ENCODE measurements at regions not wholly inside any gene's neighbourhood (a gene's known extent, or its start where the extent isn't known, plus 50 kb on each side); places are given as distances from the start of the nearest gene placed in this dataset.

DNA sequence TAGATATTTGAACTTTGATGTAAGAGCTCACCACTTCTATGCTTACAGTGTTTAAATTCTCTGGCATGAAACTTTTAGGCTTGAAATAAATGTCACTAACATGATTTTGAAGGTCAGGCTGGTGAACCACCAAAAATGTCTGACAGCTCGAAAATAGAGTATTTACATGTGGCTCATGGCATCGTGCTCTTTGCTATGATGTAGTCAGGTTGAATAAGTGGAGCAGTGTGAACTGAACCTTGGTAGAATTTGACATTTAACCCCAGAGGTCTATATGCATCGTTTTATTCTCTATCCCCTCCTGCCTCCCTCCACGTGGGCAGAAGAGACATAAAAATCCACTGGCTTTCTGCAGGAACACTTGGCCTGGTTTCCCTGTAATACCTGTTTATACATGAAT is 369.7 kb upstream of the ATP2B1 start:
- H3K27me3 ChIP-seq (ENCODE audit: insufficient read depth, low read length, poor library complexity), result peaks cover 23% of the 10 kb centered on the region
- no peaks in the 10 kb centered on the region for H3K36me3 ChIP-seq (ENCODE audit: insufficient read depth, low read length)
- DNase-seq (no peak), ATAC-seq (ENCODE audit: insufficient read depth, low read depth) (no peak)
- H3K9me3 ChIP-seq (ENCODE audit: insufficient read depth, low read length, severe bottlenecking), result no peaks in the 10 kb centered on the region
- no peak overlapping the region for H3K27ac ChIP-seq (ENCODE audit: low read length)
- H3K9ac ChIP-seq (ENCODE audit: low read depth, low read length), result no peak overlapping the region
- H3K4me3 ChIP-seq (ENCODE audit: low read depth in 1 of 2, low read length in 2 of 2), result no peak overlapping the region
- peaks cover 20% of the 10 kb centered on the region for H3K4me1 ChIP-seq (ENCODE audit: insufficient read depth, low read length)
- no peaks in the 10 kb centered on the region for H3K79me2 ChIP-seq (ENCODE audit: insufficient read depth, low read length)
- no peak for TF ChIP-seq EZH2 (IDR thresholded peaks at IDR 0.05; ENCODE audit: borderline replicate concordance, low read depth, low read length, severe bottlenecking)
- TF ChIP-seq, protein P1, sequence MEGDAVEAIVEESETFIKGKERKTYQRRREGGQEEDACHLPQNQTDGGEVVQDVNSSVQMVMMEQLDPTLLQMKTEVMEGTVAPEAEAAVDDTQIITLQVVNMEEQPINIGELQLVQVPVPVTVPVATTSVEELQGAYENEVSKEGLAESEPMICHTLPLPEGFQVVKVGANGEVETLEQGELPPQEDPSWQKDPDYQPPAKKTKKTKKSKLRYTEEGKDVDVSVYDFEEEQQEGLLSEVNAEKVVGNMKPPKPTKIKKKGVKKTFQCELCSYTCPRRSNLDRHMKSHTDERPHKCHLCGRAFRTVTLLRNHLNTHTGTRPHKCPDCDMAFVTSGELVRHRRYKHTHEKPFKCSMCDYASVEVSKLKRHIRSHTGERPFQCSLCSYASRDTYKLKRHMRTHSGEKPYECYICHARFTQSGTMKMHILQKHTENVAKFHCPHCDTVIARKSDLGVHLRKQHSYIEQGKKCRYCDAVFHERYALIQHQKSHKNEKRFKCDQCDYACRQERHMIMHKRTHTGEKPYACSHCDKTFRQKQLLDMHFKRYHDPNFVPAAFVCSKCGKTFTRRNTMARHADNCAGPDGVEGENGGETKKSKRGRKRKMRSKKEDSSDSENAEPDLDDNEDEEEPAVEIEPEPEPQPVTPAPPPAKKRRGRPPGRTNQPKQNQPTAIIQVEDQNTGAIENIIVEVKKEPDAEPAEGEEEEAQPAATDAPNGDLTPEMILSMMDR (IDR thresholded peaks at IDR 0.05; ENCODE audit: borderline replicate concordance, extremely low read depth, low read length, poor library complexity, severe bottlenecking), result no peak
- H3K4me2 ChIP-seq (ENCODE audit: insufficient read depth, low read length), result no peak overlapping the region
- H2AFZ ChIP-seq (ENCODE audit: low read depth, low read length), result no peak overlapping the region
- H4K20me1 ChIP-seq (ENCODE audit: insufficient read depth, low read length), result no peaks in the 10 kb centered on the region

DNA sequence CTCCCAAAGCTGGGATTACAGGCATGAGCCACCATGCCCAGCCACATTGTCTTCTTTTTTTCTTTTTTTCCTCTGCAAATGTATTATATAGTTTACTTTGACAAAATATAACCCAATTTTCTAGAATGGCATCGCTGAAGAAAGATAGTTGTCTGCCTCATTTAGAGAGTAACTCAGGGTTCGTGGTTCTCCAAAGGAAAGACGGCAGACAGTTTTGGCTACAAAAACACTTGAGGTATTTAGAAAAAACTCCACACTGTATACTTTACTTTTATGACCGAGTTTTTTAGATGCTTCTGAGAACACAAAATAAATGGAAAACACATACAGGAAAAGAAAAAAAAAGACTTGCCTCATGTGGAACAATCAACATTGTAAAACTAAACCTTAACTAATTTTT is 369.1 kb upstream of the ATP2B1 start:
- no peaks in the 10 kb centered on the region for H4K20me1 ChIP-seq (ENCODE audit: insufficient read depth, low read length)
- H3K27ac ChIP-seq (ENCODE audit: low read length), result no peak overlapping the region
- no peaks in the 10 kb centered on the region for H3K36me3 ChIP-seq (ENCODE audit: insufficient read depth, low read length)
- H3K9me3 ChIP-seq (ENCODE audit: insufficient read depth, low read length, severe bottlenecking), result no peaks in the 10 kb centered on the region
- H3K4me1 ChIP-seq (ENCODE audit: insufficient read depth, low read length), result peaks cover 20% of the 10 kb centered on the region
- no peak for DNase-seq
- H3K79me2 ChIP-seq (ENCODE audit: insufficient read depth, low read length), result no peaks in the 10 kb centered on the region
- H3K4me2 ChIP-seq (ENCODE audit: insufficient read depth, low read length), result no peak overlapping the region
- no peak overlapping the region for H2AFZ ChIP-seq (ENCODE audit: low read depth, low read length)
- ATAC-seq (ENCODE audit: insufficient read depth, low read depth), result no peak
- H3K27me3 ChIP-seq (ENCODE audit: insufficient read depth, low read length, poor library complexity), result peaks cover 27% of the 10 kb centered on the region
- no peak for TF ChIP-seq EZH2 (IDR thresholded peaks at IDR 0.05; ENCODE audit: borderline replicate concordance, low read depth, low read length, severe bottlenecking)
- TF ChIP-seq, protein P1 (IDR thresholded peaks at IDR 0.05; ENCODE audit: borderline replicate concordance, extremely low read depth, low read length, poor library complexity, severe bottlenecking), result no peak
- no peak overlapping the region for H3K9ac ChIP-seq (ENCODE audit: low read depth, low read length)
- no peak overlapping the region for H3K4me3 ChIP-seq (ENCODE audit: low read depth in 1 of 2, low read length in 2 of 2)

DNA sequence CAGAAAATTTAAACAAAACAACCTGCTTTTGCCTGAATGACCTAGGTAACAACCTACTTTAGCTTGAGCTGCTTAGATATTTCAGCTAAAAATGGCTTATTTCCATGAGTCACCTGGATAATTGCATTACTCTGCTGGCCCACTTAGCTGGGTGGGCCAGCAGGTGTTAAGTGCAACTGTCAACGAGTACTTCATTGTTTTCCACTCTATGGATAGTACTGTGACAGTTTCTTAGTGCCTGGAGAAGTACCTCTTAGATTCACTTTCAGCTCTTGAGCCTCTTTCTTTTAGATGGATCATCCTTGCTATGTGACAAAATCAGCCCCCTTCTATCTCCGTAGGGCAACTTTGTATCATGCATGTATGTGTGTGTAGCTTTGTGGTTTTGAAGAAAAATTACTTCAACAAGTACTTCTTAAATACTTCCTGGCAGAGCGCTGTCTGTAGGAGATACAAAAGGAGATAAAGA is 368.2 kb upstream of the ATP2B1 start:
- Histone ChIP-seq H3K4me2 (ENCODE audit: insufficient read depth, low read length) (peak overlapping the region; percentile 37), H3K4me1 (ENCODE audit: insufficient read depth, low read length) (peaks cover 20% of the 10 kb centered on the region), H3K9me3 (ENCODE audit: insufficient read depth, low read length, severe bottlenecking) (no peaks in the 10 kb centered on the region), H4K20me1 (ENCODE audit: insufficient read depth, low read length) (no peaks in the 10 kb centered on the region), H3K4me3 (ENCODE audit: low read depth in 1 of 2, low read length in 2 of 2) (no peak overlapping the region), H3K27me3 (ENCODE audit: insufficient read depth, low read length, poor library complexity) (peaks cover 27% of the 10 kb centered on the region), H3K36me3 (ENCODE audit: insufficient read depth, low read length) (no peaks in the 10 kb centered on the region), H3K79me2 (ENCODE audit: insufficient read depth, low read length) (no peaks in the 10 kb centered on the region), H3K9ac (ENCODE audit: low read depth, low read length) (no peak overlapping the region), H3K27ac (ENCODE audit: low read length) (no peak overlapping the region), H2AFZ (ENCODE audit: low read depth, low read length) (no peak overlapping the region)
- ATAC-seq (ENCODE audit: insufficient read depth, low read depth) (peak; percentile 93), DNase-seq (peak; percentile 26)
- no peak for TF ChIP-seq EZH2 (IDR thresholded peaks at IDR 0.05; ENCODE audit: borderline replicate concordance, low read depth, low read length, severe bottlenecking)
- TF ChIP-seq, protein P1 (IDR thresholded peaks at IDR 0.05; ENCODE audit: borderline replicate concordance, extremely low read depth, low read length, poor library complexity, severe bottlenecking), result no peak

DNA sequence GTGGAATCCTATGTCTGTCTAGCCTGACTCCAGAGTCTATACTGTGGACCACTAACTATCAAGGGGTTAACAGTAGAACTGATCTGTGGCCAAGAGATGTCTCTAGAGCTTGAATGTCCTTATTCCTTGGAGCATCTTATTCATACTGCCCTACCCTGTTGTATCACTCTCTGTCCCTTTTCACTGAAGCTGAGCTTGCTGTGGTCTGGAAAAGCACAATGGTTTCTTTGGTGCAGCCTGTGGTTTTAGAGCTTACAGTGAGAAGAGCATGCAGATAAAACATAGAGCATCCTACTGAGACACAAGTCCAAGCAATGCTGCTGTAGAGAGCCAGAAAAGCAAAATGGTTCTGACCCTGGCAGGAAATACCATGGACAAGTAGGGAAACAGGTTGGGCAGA is 367.0 kb upstream of the ATP2B1 start:
- ATAC-seq (ENCODE audit: insufficient read depth, low read depth) (peak; percentile 27; the same call in 1 of the 3 replicates), DNase-seq (peak; percentile 9)
- peaks cover 30% of the 10 kb centered on the region for H3K27me3 ChIP-seq (ENCODE audit: insufficient read depth, low read length, poor library complexity)
- H3K4me3 ChIP-seq (ENCODE audit: low read depth in 1 of 2, low read length in 2 of 2), result no peak overlapping the region
- no peak overlapping the region for H3K27ac ChIP-seq (ENCODE audit: low read length)
- peaks cover 20% of the 10 kb centered on the region for H3K4me1 ChIP-seq (ENCODE audit: insufficient read depth, low read length)
- no peaks in the 10 kb centered on the region for H3K9me3 ChIP-seq (ENCODE audit: insufficient read depth, low read length, severe bottlenecking)
- TF ChIP-seq, protein P1 (IDR thresholded peaks at IDR 0.05; ENCODE audit: borderline replicate concordance, extremely low read depth, low read length, poor library complexity, severe bottlenecking), result no peak
- no peak for TF ChIP-seq EZH2 (IDR thresholded peaks at IDR 0.05; ENCODE audit: borderline replicate concordance, low read depth, low read length, severe bottlenecking)
- H3K4me2 ChIP-seq (ENCODE audit: insufficient read depth, low read length), result no peak overlapping the region
- no peaks in the 10 kb centered on the region for H4K20me1 ChIP-seq (ENCODE audit: insufficient read depth, low read length)
- no peak overlapping the region for H2AFZ ChIP-seq (ENCODE audit: low read depth, low read length)
- no peak overlapping the region for H3K9ac ChIP-seq (ENCODE audit: low read depth, low read length)
- no peaks in the 10 kb centered on the region for H3K36me3 ChIP-seq (ENCODE audit: insufficient read depth, low read length)
- no peaks in the 10 kb centered on the region for H3K79me2 ChIP-seq (ENCODE audit: insufficient read depth, low read length)
